Hematopoietic multipotent progenitor cell treated with erythropoietin and hydrocortisone succinate and interleukin-3 and kit ligand, for 6 days (in vitro differentiated cells): ENCODE measurements at regions not wholly inside any gene's neighbourhood (a gene's known extent, or its start where the extent isn't known, plus 50 kb on each side); places are given as distances from the start of the nearest gene placed in this dataset.

Source experiments
- DNase-seq: peaks from one replicate; pipeline ENCODE4 v3.0.0-alpha.2; 2015

DNA sequence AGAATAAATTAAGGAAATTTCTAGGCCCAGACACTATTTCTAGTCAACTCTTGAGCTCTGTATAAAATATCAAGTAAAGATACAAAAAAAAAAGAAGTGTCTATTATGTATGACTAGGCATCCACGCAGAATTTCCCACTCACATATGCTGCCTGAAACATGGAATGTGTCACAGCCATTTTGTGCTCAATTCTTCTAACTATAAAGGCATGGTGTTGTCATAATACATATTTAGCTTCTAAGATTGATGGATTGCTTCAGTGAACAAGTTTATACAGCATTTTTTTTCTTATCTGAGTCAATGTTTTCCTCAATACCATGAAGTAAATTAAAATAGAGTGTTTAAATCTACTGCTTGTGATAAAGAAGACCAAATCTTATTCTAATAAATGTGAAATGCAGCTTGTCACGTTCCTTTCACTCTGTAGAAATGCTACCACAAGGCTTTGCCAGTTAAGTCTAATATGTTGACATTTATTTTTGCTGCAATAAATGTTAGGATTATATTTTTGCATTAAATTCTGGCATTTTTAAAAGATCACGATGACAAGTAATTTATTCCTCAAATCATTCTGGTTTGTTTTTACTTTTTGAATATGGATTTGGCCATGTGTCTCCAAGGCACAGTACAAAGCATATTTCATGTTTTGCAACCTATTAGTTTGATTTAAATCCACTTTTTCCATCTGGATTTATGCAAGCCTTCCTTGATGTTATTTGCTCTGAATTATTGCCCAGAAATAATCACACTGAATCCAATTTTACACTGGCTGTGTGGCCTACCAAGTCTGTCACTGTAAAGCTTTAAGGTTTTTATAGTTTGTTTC lies 1829.0 kb upstream of the PCDH7 start:
- no peak for DNase-seq

GRCh38 chr4:28913466-28913865 lies 1806.7 kb upstream of the PCDH7 start:
- no peak for DNase-seq

DNA sequence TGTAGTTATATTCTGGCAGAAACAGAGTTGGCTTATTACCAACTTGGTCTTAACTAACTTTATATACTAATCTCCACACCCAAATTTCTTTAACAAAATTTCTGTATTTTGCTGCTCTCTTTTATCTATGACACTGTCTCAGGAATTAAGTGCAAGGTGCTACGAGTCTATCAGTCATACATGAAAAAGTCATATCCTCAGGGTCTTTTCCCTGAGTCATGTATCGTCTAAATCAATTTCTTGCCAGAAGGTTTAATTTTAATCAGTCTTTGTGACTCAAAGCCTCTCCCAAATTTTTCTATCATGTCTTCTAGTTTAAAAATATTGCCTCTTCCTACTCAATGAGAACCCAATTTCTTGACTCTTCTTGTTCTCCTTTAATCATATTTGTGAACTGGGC lies 1803.6 kb upstream of the PCDH7 start:
- DNase-seq: no peak

DNA sequence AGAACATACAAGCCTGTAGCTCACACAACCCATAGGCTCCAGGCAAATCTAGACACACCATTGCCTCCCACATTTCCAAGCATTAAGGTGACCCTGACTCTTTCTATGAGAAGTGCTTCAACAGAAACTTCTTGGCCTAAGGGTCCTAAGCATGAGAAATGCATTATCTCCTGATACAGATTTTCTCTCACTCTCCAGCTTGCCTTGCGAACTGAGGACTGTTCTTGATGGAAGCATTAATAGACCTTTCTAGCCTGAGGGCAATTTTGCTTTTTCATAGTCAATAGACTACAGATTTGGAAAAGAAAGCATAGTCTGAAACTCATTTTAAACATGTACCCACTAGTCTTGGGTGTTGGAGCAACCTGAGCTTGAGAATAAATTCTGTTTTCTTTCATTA lies 1801.3 kb upstream of the PCDH7 start:
- no peak for DNase-seq

DNA sequence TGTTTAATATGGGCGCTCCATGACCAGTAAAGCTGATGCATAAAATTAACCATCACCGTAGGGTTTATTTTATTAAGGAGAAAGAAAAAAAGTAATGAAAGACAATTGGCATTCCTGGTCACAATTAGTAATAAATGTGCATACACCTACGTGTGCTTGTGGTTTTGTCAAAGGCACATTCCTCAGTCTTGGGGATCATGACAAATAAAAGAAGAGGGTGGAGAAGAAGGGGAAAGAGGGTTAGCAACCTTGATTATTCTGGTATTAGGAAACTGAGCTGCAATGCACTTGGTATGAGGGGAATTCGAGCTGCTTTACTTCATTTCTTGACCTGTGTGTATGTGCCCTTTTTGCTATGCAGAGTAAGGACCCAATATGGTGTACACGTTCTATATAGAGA lies 1798.3 kb upstream of the PCDH7 start:
- DNase-seq: no peak

DNA sequence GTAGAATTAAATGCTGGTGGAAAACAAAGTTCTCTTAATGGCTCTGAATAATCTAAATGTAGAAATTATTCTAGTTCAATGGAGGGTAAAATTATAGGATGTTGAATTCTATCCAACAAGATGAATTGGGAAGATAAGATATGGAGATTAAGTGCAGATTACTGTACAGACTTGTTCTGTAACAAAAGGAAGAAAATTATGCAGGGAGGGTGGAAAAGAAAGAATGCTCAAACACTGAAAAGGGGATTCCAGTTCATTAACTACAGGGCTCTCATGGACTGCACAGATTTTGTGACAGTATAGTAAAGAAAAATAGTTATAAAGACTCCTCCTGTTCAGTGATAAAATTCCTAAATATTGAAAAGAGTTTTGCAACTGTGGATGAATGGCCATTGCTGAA lies 1794.0 kb upstream of the PCDH7 start:
- DNase-seq: no peak

DNA sequence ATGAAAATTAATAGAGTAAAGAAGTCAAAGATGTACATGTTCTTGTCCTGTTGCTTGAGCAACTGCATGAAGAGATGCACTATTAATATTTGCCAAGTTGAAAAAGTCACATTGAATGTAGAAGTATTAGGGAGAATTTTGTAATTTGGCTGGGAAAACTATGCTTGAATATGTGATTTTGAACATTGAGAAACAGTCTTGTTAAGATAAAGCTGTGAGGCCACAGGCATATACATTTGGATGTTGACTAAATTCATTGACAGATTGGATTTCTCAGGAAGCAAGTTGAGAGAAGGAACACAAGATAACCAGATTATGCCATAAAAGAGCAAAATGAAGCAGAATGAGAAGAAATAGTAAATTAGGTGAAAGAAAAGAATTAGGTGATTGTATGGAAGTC lies 1777.5 kb upstream of the PCDH7 start:
- DNase-seq: no peak

- DNase-seq: no peak
Observed at GRCh38 chr4:28947374-28947773, 1772.8 kb upstream of the PCDH7 start.

- no peak for DNase-seq
Observed at GRCh38 chr4:28948501-28948900, 1771.7 kb upstream of the PCDH7 start.

- DNase-seq: no peak
Observed at GRCh38 chr4:28966982-28967381, 1753.2 kb upstream of the PCDH7 start.

DNA sequence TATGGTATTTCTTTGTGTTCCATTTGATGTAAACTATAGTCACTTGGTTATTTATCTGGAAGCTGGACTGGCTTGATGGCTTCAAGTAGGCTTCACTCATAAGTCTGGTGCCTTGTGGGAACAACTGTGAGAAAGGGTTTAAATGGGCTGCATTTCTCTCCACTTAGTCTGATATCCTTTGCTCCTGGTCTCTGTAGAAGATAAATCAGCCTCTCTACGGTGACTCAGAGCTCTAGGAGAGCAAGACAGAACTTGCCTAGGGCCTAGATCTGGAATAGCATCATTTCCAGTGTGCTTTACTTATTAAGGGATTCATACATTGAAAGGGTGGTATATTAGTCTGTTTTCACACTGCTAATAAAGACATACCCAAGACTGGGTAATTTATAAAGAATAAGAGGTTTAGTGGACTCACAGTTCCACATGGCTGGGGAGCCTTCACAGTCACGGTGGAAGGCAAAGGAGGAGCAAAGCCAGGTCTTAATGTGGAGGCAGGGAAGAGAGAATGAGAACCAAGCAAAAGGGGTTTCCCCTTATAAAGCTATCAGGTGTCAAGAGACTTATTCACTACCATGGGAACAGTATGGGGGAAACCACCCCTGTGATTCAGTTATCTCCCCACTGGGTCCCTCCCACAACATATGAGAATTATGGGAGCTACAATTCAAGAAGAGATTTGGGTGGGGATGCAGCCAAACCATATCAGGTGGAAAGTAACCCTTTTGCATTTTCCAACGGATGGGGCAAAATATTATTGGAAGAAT lies 1746.4 kb upstream of the PCDH7 start:
- DNase-seq: no peak

DNA sequence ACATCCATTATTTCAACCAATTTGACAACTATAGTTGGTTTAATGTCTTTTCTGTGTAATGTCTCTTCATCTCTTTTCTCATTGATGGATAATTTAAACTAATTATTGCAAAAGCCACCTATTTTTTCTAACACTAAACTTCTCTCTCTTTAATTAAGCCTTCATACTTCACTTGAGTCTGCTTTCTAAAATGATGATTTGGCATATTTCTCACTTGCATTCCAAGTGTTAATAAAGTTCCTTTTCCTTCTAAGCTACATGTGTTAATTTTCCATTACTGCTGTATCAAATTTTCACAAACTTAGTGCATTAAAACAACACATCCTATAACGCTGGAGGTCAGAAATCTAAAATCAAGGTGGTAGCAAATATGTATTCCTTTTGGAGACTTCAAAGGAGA lies 1743.8 kb upstream of the PCDH7 start:
- DNase-seq: no peak

DNA sequence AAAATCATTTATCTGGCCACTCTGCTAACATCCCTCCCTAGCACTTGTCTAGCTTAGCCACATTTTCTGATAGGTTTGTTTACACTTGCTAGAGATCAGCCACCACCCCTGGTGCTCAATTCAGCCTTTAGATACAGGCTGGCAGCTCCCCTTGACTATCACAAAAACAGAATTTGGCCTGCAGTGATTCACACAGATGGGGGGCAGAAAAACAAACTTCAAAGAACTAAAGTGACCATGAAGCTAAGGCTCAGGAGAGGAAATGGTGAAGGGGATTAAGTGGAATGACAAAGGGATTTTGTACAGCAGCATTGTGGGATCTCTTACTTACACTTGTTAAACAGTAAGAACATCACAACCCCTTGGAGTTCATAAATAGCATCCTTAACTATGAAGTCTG lies 1718.0 kb upstream of the PCDH7 start:
- no peak for DNase-seq

GRCh38 chr4:29005838-29006237 lies 1714.3 kb upstream of the PCDH7 start:
- DNase-seq: no peak

GRCh38 chr4:29009908-29010307 lies 1710.3 kb upstream of the PCDH7 start:
- DNase-seq: no peak

- DNase-seq: no peak
Observed at GRCh38 chr4:29013341-29013740, 1706.8 kb upstream of the PCDH7 start.

DNA sequence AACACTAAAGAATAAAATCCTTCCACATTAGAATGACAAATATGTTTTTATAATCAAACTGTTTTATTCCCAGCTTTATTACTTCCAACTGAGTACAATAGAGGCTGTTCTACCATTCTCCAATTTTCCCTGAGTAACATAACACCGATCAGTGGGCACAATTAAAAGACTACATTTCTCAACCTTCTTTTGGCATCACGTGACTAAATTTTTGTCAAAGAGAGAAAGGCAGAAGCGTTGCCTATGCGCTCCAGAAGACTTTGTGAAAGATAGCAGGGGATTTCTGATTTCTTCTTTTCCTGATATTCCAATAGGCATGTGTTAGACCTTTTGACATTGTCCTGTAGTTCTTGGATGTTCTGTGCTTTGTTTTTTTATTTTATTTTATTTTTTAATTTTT lies 1705.6 kb upstream of the PCDH7 start:
- no peak for DNase-seq

- no peak for DNase-seq
Observed at GRCh38 chr4:29033703-29034102, 1686.5 kb upstream of the PCDH7 start.

- no peak for DNase-seq
Observed at GRCh38 chr4:29037501-29037900, 1682.7 kb upstream of the PCDH7 start.

GRCh38 chr4:29043411-29043810 lies 1676.8 kb upstream of the PCDH7 start:
- no peak for DNase-seq

GRCh38 chr4:29046186-29046585 lies 1674.0 kb upstream of the PCDH7 start:
- no peak for DNase-seq

- DNase-seq: no peak
Observed at GRCh38 chr4:29046781-29047180, 1673.4 kb upstream of the PCDH7 start.

DNA sequence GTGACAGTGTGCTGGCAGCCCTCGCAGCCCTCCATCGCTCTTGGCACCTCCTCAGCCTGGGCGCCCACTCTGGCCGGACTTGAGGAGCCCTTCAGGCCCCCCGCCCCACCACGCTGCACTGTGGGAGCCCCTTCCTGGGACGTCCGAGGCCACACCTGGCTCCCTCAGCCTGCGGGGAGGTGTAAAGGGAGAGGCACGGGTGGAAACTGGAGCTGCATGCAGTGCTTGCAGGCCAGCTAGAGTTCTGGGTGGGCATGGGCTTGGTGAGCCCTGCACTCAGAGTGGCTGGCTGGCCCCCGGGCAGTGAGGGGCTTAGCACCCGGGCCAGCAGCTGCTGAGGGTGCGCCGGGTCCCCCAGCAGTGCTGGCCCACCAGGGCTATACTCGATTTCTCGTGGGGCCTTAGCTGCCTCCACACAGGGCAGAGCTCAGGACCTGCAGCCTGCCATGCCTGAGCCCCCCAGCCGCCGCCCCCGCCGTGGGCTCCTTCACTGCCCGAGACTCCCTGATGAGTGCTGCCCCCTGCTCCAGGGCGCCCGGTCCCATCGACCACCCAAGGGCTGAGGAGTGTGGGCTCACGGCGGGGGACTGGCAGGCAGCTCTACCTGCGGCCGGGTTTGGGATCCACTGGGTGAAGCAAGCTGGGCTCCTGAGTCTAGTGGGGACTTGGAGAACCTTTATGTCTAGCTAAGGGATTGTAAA lies 1672.7 kb upstream of the PCDH7 start:
- no peak for DNase-seq
